C4-2B (cell line): ENCODE measurements at regions not wholly inside any gene's neighbourhood (a gene's known extent, or its start where the extent isn't known, plus 50 kb on each side); places are given as distances from the start of the nearest gene placed in this dataset.

ENCODE experiments used
- ZFX ChIP-seq: fragments of 450-650 bp; IDR thresholded peaks from 2 replicates; pipeline ENCODE4 v1.6.1; 2017
- TF ChIP-seq, protein P1 (sequence below): fragments of 450-650 bp; conservative IDR thresholded peaks from 2 replicates; pipeline ENCODE4 v1.5.1; 2017; ENCODE audit warnings: mild to moderate bottlenecking

DNA sequence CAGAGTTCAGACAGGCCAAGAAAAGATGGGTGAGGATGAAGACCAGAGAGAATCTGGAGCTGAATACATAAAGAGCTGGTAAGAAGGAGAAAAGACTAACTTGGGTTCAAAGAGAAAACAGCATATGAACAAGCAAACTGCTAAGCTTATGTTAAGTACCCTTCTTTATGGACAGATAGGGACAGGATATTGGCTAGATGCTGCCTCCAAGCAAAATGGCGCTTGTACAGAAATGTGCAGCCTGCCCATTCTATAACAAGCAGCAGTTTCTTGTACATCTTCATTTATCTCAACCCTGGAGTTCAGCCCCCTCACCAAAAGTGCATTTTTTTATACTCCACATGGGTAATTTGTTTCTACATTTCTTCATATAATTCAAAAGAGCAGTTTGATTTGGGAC is 184.5 kb downstream of the RMST start:
- TF ChIP-seq, protein P1, sequence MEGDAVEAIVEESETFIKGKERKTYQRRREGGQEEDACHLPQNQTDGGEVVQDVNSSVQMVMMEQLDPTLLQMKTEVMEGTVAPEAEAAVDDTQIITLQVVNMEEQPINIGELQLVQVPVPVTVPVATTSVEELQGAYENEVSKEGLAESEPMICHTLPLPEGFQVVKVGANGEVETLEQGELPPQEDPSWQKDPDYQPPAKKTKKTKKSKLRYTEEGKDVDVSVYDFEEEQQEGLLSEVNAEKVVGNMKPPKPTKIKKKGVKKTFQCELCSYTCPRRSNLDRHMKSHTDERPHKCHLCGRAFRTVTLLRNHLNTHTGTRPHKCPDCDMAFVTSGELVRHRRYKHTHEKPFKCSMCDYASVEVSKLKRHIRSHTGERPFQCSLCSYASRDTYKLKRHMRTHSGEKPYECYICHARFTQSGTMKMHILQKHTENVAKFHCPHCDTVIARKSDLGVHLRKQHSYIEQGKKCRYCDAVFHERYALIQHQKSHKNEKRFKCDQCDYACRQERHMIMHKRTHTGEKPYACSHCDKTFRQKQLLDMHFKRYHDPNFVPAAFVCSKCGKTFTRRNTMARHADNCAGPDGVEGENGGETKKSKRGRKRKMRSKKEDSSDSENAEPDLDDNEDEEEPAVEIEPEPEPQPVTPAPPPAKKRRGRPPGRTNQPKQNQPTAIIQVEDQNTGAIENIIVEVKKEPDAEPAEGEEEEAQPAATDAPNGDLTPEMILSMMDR = no peak
- no peak for TF ChIP-seq ZFX
